ENCODE measurements at regions not wholly inside any gene's neighbourhood (a gene's known extent, or its start where the extent isn't known, plus 50 kb on each side); places are given as distances from the start of the nearest gene placed in this dataset.

GRCh38 chr6:165960695-165961094 is 207.0 kb downstream of the TBXT start:
- Histone ChIP-seq H3K9me3 (ENCODE audit: control insufficient read depth, low read depth, low read length) (no peaks in the 10 kb centered on the region), H3K4me1 (ENCODE audit: control insufficient read depth, insufficient read depth, low read length) (no peaks in the 10 kb centered on the region), H3K36me3 (ENCODE audit: control insufficient read depth, insufficient read depth, low read length) (no peaks in the 10 kb centered on the region), H3K27me3 (ENCODE audit: control insufficient read depth, insufficient read depth, low read length) (no peaks in the 10 kb centered on the region), H3K4me3 (ENCODE audit: low read length) (no peak overlapping the region), H3K27ac (ENCODE audit: low read length) (no peak overlapping the region)
- no CpG with 5 or more reads among the region's 12 CpGs for WGBS (ENCODE audit: insufficient coverage, low lambda C conversion rate)
- DNase-seq: no peak

- Histone ChIP-seq H3K4me3 (ENCODE audit: low read length) (no peak overlapping the region), H3K36me3 (ENCODE audit: control insufficient read depth, insufficient read depth, low read length) (no peaks in the 10 kb centered on the region), H3K9me3 (ENCODE audit: control insufficient read depth, low read depth, low read length) (no peaks in the 10 kb centered on the region), H3K27me3 (ENCODE audit: control insufficient read depth, insufficient read depth, low read length) (no peaks in the 10 kb centered on the region), H3K4me1 (ENCODE audit: control insufficient read depth, insufficient read depth, low read length) (no peaks in the 10 kb centered on the region), H3K27ac (ENCODE audit: low read length) (no peak overlapping the region)
- no peak for DNase-seq
- no CpG with 5 or more reads among the region's 5 CpGs for WGBS (ENCODE audit: insufficient coverage, low lambda C conversion rate)
Measured at GRCh38 chr6:165959627-165960026, 208.0 kb downstream of the TBXT start.

GRCh38 chr6:165956874-165957273 is 210.8 kb downstream of the TBXT start:
- 60% methylated on average over 1 of the region's 1 CpG for WGBS (ENCODE audit: insufficient coverage, low lambda C conversion rate)
- no peak overlapping the region for H3K27ac ChIP-seq (ENCODE audit: low read length)
- no peaks in the 10 kb centered on the region for H3K36me3 ChIP-seq (ENCODE audit: control insufficient read depth, insufficient read depth, low read length)
- DNase-seq: no peak
- H3K27me3 ChIP-seq (ENCODE audit: control insufficient read depth, insufficient read depth, low read length): no peaks in the 10 kb centered on the region
- H3K4me1 ChIP-seq (ENCODE audit: control insufficient read depth, insufficient read depth, low read length): no peaks in the 10 kb centered on the region
- no peak overlapping the region for H3K4me3 ChIP-seq (ENCODE audit: low read length)
- H3K9me3 ChIP-seq (ENCODE audit: control insufficient read depth, low read depth, low read length): no peaks in the 10 kb centered on the region

- no peaks in the 10 kb centered on the region for H3K9me3 ChIP-seq (ENCODE audit: control insufficient read depth, low read depth, low read length)
- no peaks in the 10 kb centered on the region for H3K36me3 ChIP-seq (ENCODE audit: control insufficient read depth, insufficient read depth, low read length)
- no peaks in the 10 kb centered on the region for H3K4me1 ChIP-seq (ENCODE audit: control insufficient read depth, insufficient read depth, low read length)
Measured at GRCh38 chr6:165952514-165952913, 215.1 kb downstream of the TBXT start.

GRCh38 chr6:165950316-165950715 is 217.3 kb downstream of the TBXT start:
- Histone ChIP-seq H3K27me3 (ENCODE audit: control insufficient read depth, insufficient read depth, low read length) (no peaks in the 10 kb centered on the region), H3K9me3 (ENCODE audit: control insufficient read depth, low read depth, low read length) (no peaks in the 10 kb centered on the region), H3K36me3 (ENCODE audit: control insufficient read depth, insufficient read depth, low read length) (no peaks in the 10 kb centered on the region), H3K4me1 (ENCODE audit: control insufficient read depth, insufficient read depth, low read length) (no peaks in the 10 kb centered on the region), H3K27ac (ENCODE audit: low read length) (no peak overlapping the region), H3K4me3 (ENCODE audit: low read length) (no peak overlapping the region)
- no peak for DNase-seq
- WGBS (ENCODE audit: insufficient coverage, low lambda C conversion rate): no CpG with 5 or more reads among the region's 6 CpGs

More at GRCh38 chr6:165952514-165952913, 215.1 kb downstream of the TBXT start:
- DNase-seq: no peak
- no peaks in the 10 kb centered on the region for H3K27me3 ChIP-seq (ENCODE audit: control insufficient read depth, insufficient read depth, low read length)
- H3K27ac ChIP-seq (ENCODE audit: low read length): no peak overlapping the region
- WGBS (ENCODE audit: insufficient coverage, low lambda C conversion rate): 20% methylated on average over 1 of the region's 7 CpGs
- H3K4me3 ChIP-seq (ENCODE audit: low read length): no peak overlapping the region

GRCh38 chr6:165949324-165949723 is 218.3 kb downstream of the TBXT start:
- H3K4me3 ChIP-seq (ENCODE audit: low read length): no peak overlapping the region
- no peak overlapping the region for H3K27ac ChIP-seq (ENCODE audit: low read length)
- DNase-seq: no peak
- no peaks in the 10 kb centered on the region for H3K9me3 ChIP-seq (ENCODE audit: control insufficient read depth, low read depth, low read length)
- H3K4me1 ChIP-seq (ENCODE audit: control insufficient read depth, insufficient read depth, low read length): no peaks in the 10 kb centered on the region
- H3K27me3 ChIP-seq (ENCODE audit: control insufficient read depth, insufficient read depth, low read length): no peaks in the 10 kb centered on the region
- no peaks in the 10 kb centered on the region for H3K36me3 ChIP-seq (ENCODE audit: control insufficient read depth, insufficient read depth, low read length)
- WGBS (ENCODE audit: insufficient coverage, low lambda C conversion rate): no CpG with 5 or more reads among the region's 12 CpGs

GRCh38 chr6:165944002-165944466 is 223.6 kb downstream of the TBXT start:
- WGBS (ENCODE audit: insufficient coverage, low lambda C conversion rate): 100% methylated on average over 1 of the region's 2 CpGs
- peaks cover 4% of the 10 kb centered on the region for H3K9me3 ChIP-seq (ENCODE audit: control insufficient read depth, low read depth, low read length)

GRCh38 chr6:165941786-165942185 is 225.9 kb downstream of the TBXT start:
- no peak overlapping the region for H3K27ac ChIP-seq (ENCODE audit: low read length)
- no peak overlapping the region for H3K4me3 ChIP-seq (ENCODE audit: low read length)
- peaks cover 4% of the 10 kb centered on the region for H3K9me3 ChIP-seq (ENCODE audit: control insufficient read depth, low read depth, low read length)
- H3K4me1 ChIP-seq (ENCODE audit: control insufficient read depth, insufficient read depth, low read length): no peaks in the 10 kb centered on the region
- no peaks in the 10 kb centered on the region for H3K27me3 ChIP-seq (ENCODE audit: control insufficient read depth, insufficient read depth, low read length)
- no CpG with 5 or more reads among the region's 4 CpGs for WGBS (ENCODE audit: insufficient coverage, low lambda C conversion rate)
- DNase-seq: no peak
- no peaks in the 10 kb centered on the region for H3K36me3 ChIP-seq (ENCODE audit: control insufficient read depth, insufficient read depth, low read length)

More at GRCh38 chr6:165944002-165944466, 223.6 kb downstream of the TBXT start:
- no peaks in the 10 kb centered on the region for H3K27me3 ChIP-seq (ENCODE audit: control insufficient read depth, insufficient read depth, low read length)
- no peaks in the 10 kb centered on the region for H3K4me1 ChIP-seq (ENCODE audit: control insufficient read depth, insufficient read depth, low read length)
- H3K36me3 ChIP-seq (ENCODE audit: control insufficient read depth, insufficient read depth, low read length): no peaks in the 10 kb centered on the region
- H3K4me3 ChIP-seq (ENCODE audit: low read length): no peak overlapping the region
- no peak for DNase-seq
- H3K27ac ChIP-seq (ENCODE audit: low read length): no peak overlapping the region

GRCh38 chr6:165941249-165941775 is 226.3 kb downstream of the TBXT start:
- Histone ChIP-seq H3K36me3 (ENCODE audit: control insufficient read depth, insufficient read depth, low read length) (no peaks in the 10 kb centered on the region), H3K27me3 (ENCODE audit: control insufficient read depth, insufficient read depth, low read length) (no peaks in the 10 kb centered on the region), H3K27ac (ENCODE audit: low read length) (no peak overlapping the region), H3K4me1 (ENCODE audit: control insufficient read depth, insufficient read depth, low read length) (no peaks in the 10 kb centered on the region), H3K4me3 (ENCODE audit: low read length) (no peak overlapping the region), H3K9me3 (ENCODE audit: control insufficient read depth, low read depth, low read length) (peaks cover 4% of the 10 kb centered on the region)
- DNase-seq: no peak
- no CpG with 5 or more reads among the region's 5 CpGs for WGBS (ENCODE audit: insufficient coverage, low lambda C conversion rate)

- Histone ChIP-seq H3K27ac (ENCODE audit: low read length) (no peak overlapping the region), H3K9me3 (ENCODE audit: control insufficient read depth, low read depth, low read length) (peaks cover 4% of the 10 kb centered on the region), H3K4me3 (ENCODE audit: low read length) (no peak overlapping the region), H3K4me1 (ENCODE audit: control insufficient read depth, insufficient read depth, low read length) (no peaks in the 10 kb centered on the region), H3K36me3 (ENCODE audit: control insufficient read depth, insufficient read depth, low read length) (no peaks in the 10 kb centered on the region), H3K27me3 (ENCODE audit: control insufficient read depth, insufficient read depth, low read length) (no peaks in the 10 kb centered on the region)
- 100% methylated on average over 1 of the region's 26 CpGs for WGBS (ENCODE audit: insufficient coverage, low lambda C conversion rate)
- no peak for DNase-seq
Measured at GRCh38 chr6:165940366-165940765, 227.3 kb downstream of the TBXT start.

GRCh38 chr6:165939601-165940290 is 227.9 kb downstream of the TBXT start:
- WGBS (ENCODE audit: insufficient coverage, low lambda C conversion rate): 90% methylated on average over 2 of the region's 10 CpGs
- no peak for DNase-seq
- Histone ChIP-seq H3K36me3 (ENCODE audit: control insufficient read depth, insufficient read depth, low read length) (no peaks in the 10 kb centered on the region), H3K4me3 (ENCODE audit: low read length) (no peak overlapping the region), H3K4me1 (ENCODE audit: control insufficient read depth, insufficient read depth, low read length) (no peaks in the 10 kb centered on the region), H3K9me3 (ENCODE audit: control insufficient read depth, low read depth, low read length) (peaks cover 4% of the 10 kb centered on the region), H3K27ac (ENCODE audit: low read length) (no peak overlapping the region), H3K27me3 (ENCODE audit: control insufficient read depth, insufficient read depth, low read length) (no peaks in the 10 kb centered on the region)
